PC-9 (cell line): ENCODE measurements at regions not wholly inside any gene's neighbourhood (a gene's known extent, or its start where the extent isn't known, plus 50 kb on each side); places are given as distances from the start of the nearest gene placed in this dataset.

ENCODE experiments used
- BruUV-seq: library from RNA; stranded (reverse); fragments of 400-500 nt; replicated peaks from 2 replicates; lab custom pipeline; 2021; lab: Mats Ljungman, UMichigan
- CTCF ChIA-PET: fragments of 300-600 bp; sonication (Branson Sonifier 250); formaldehyde crosslinking; loops from one replicate; lab custom pipeline; 2022; ENCODE audit warnings: antibody characterized with exemption; lab: Charles Lee
- POLR2A ChIA-PET: fragments of 300-600 bp; sonication (Branson Sonifier 250); formaldehyde crosslinking; loops from one replicate; lab custom pipeline; 2022; ENCODE audit warnings: antibody characterized with exemption; ENCODE audit not compliant: unreplicated experiment; lab: Charles Lee
- DNase-seq, 2 experiments: peaks; one replicate each; pipeline versions ENCODE4 v3.0.0 to v3.0.0-alpha.2; 2015 to 2022; ENCODE audit warnings: mixed read lengths in 1 of 2
- H2AFZ ChIP-seq: fragments of 200-600 bp; sonication (generic); 2 replicates; pipeline ENCODE4 v1.8.1; 2017; ENCODE audit warnings: antibody characterized with exemption
- H3F3A ChIP-seq: fragments of 200-600 bp; sonication (generic); 2 replicates; pipeline ENCODE4 v1.8.1; 2017; ENCODE audit warnings: antibody characterized with exemption, mild to moderate bottlenecking, low read depth; ENCODE audit not compliant: insufficient read depth
- H3K27ac ChIP-seq: fragments of 200-600 bp; sonication (generic); 2 replicates; pipeline ENCODE4 v1.6.1; 2016; ENCODE audit warnings: mixed run types
- H3K27me3 ChIP-seq: fragments of 200-600 bp; sonication (generic); 2 replicates; pipeline ENCODE4 v1.6.1; 2016; ENCODE audit warnings: low read depth, mixed run types; ENCODE audit not compliant: insufficient read depth
- H3K36me3 ChIP-seq: fragments of 200-600 bp; sonication (generic); 2 replicates; pipeline ENCODE4 v1.6.1; 2016; ENCODE audit warnings: low read depth, mixed run types
- H3K4me1 ChIP-seq: fragments of 200-600 bp; sonication (generic); replicated peaks from 2 replicates; pipeline ENCODE4 v1.6.1; 2016; ENCODE audit warnings: mixed run types; ENCODE audit not compliant: insufficient read depth
- H3K4me2 ChIP-seq: fragments of 200-600 bp; sonication (generic); 2 replicates; pipeline ENCODE4 v1.6.1; 2017; ENCODE audit warnings: mixed run types
- H3K4me3 ChIP-seq: fragments of 200-600 bp; sonication (generic); 2 replicates; pipeline ENCODE4 v1.6.1; 2016; ENCODE audit warnings: mixed run types
- H3K79me2 ChIP-seq: fragments of 200-600 bp; sonication (generic); 2 replicates; pipeline ENCODE4 v1.6.1; 2017; ENCODE audit warnings: low read depth, mixed run types
- H3K9me2 ChIP-seq: fragments of 200-600 bp; sonication (generic); 2 replicates; pipeline ENCODE4 v1.8.1; 2017; ENCODE audit warnings: mild to moderate bottlenecking; ENCODE audit not compliant: insufficient read depth
- H3K9me3 ChIP-seq: fragments of 200-600 bp; sonication (generic); 2 replicates; pipeline ENCODE4 v1.8.1; 2016; ENCODE audit warnings: low read depth; ENCODE audit not compliant: insufficient read depth
- H4K20me1 ChIP-seq: fragments of 200-600 bp; sonication (generic); 2 replicates; pipeline ENCODE4 v1.8.1; 2017; ENCODE audit not compliant: insufficient read depth
- CTCF ChIP-seq: fragments of 200-600 bp; sonication (generic); conservative IDR thresholded peaks from 2 replicates; pipeline ENCODE4 v1.6.1; 2017; ENCODE audit warnings: mixed run types, antibody characterized with exemption, mild to moderate bottlenecking, moderate library complexity
- EZH2 ChIP-seq: fragments of 200-600 bp; sonication (generic); IDR thresholded peaks from 2 replicates; pipeline ENCODE4 v1.8.0; 2017; ENCODE audit warnings: antibody characterized with exemption, low read depth
- intact Hi-C: fragments of 100-400 bp; cut with micrococcal nuclease; formaldehyde crosslinking; loops from one replicate; pipeline ENCODE4 v1.10.0; 2022; ENCODE audit not compliant: unreplicated experiment

DNA sequence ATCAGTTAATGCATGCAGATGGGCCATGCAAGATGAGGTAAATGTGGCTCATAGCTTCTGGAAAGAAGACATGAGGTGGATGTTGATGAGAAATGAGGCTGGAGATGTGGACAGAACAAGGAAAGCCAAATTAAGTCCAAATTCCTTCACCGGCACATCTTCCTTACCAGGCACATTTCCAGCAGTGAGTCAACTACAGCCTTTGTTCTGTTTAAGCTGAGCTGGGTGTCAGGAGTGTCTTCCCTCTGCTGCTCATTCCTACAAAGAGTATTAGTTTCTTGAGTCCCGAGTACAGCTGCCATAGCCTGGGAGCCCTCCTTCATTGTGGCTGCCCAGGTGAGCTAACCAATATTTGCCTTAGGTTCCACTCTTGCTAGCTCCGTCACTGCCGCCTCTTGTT is 945.0 kb downstream of the SLC4A3 start:
- DNase-seq: no peak
- POLR2A ChIA-PET: no interaction called here
- CTCF ChIA-PET: no interaction called here
- Histone ChIP-seq H4K20me1 (no peaks in the 10 kb centered on the region), H3K4me3 (no peak overlapping the region), H3K4me2 (no peak overlapping the region), H3K36me3 (no peaks in the 10 kb centered on the region), H3K27me3 (no peaks in the 10 kb centered on the region), H3K4me1 (no peaks in the 10 kb centered on the region), H3K9me3 (no peaks in the 10 kb centered on the region), H3K27ac (no peak overlapping the region), H2AFZ (no peak overlapping the region), H3F3A (no peaks in the 10 kb centered on the region), H3K9me2 (no peaks in the 10 kb centered on the region), H3K79me2 (no peaks in the 10 kb centered on the region)
- no TSS peak for BruUV-seq
- intact Hi-C loops: no loop called here
- no peak for TF ChIP-seq EZH2
- no peak for TF ChIP-seq CTCF

DNA sequence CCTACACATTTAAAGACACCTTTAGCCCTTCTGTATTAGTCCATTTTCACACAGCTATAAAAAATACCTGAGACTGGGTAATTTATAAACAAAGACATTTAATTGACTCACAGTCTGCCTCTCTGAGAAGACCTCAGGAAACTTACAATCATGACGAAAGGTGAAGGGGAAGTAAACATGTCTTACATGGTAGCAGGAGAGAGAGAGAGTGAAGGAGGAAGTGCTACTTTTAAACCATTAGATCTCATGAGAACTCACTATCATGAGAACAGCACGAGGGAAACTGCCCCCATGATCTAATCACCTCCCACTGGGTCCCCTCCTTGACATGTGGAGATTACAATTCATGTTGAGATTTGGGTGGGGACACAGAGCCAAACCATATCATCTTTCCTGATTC is 946.6 kb downstream of the SLC4A3 start:
- Histone ChIP-seq H3K9me2 (no peaks in the 10 kb centered on the region), H3K79me2 (no peaks in the 10 kb centered on the region), H3K27me3 (no peaks in the 10 kb centered on the region), H3K4me2 (no peak overlapping the region), H3F3A (no peaks in the 10 kb centered on the region), H3K4me3 (no peak overlapping the region), H4K20me1 (no peaks in the 10 kb centered on the region), H3K4me1 (no peaks in the 10 kb centered on the region), H3K27ac (no peak overlapping the region), H3K36me3 (no peaks in the 10 kb centered on the region), H3K9me3 (no peaks in the 10 kb centered on the region), H2AFZ (no peak overlapping the region)
- intact Hi-C loops: no loop called here
- BruUV-seq: no TSS peak
- POLR2A ChIA-PET: interaction anchor here (0.7 kb wide), 1 partner anchor 131 kb away, joined by 5 read pairs; no protein-coding TSS in a partner anchor
- no peak for DNase-seq
- TF ChIP-seq EZH2 (no peak), CTCF (no peak)
- CTCF ChIA-PET: no interaction called here

DNA sequence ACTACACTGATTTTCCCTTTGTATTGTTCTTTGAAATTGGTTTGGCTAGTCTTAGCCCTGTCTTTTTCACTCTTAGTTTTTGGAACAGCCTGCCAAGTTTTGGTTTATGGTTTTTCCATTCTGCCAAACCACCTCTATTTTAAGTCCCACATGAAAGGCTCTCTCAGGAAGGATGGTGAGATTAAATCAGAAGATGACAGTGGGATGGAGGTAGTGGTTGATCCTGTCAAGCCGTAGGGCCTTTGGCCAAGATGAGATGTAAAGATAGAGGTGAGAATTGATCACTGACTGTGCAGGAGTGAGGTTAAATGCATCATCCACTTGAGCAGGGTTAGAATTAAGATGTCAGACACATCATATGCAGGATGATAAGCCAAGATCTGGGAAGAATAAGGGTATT is 948.5 kb downstream of the SLC4A3 start:
- H3K27ac ChIP-seq: no peak overlapping the region
- no peaks in the 10 kb centered on the region for H3K27me3 ChIP-seq
- no peak overlapping the region for H3K4me2 ChIP-seq
- H3K9me3 ChIP-seq: no peaks in the 10 kb centered on the region
- no peaks in the 10 kb centered on the region for H3K79me2 ChIP-seq
- H3K9me2 ChIP-seq: no peaks in the 10 kb centered on the region
- no peak for DNase-seq
- no peaks in the 10 kb centered on the region for H3K36me3 ChIP-seq
- H3F3A ChIP-seq: no peaks in the 10 kb centered on the region
- no peak overlapping the region for H2AFZ ChIP-seq
- intact Hi-C loops: no loop called here
- no TSS peak for BruUV-seq
- CTCF ChIA-PET: no interaction called here
- TF ChIP-seq EZH2: no peak
- no peak for TF ChIP-seq CTCF
- H4K20me1 ChIP-seq: no peaks in the 10 kb centered on the region
- H3K4me1 ChIP-seq: no peaks in the 10 kb centered on the region
- no peak overlapping the region for H3K4me3 ChIP-seq
- POLR2A ChIA-PET: no interaction called here
